K562 (cell line): ENCODE measurements at regions not wholly inside any gene's neighbourhood (a gene's known extent, or its start where the extent isn't known, plus 50 kb on each side); places are given as distances from the start of the nearest gene placed in this dataset.

Experiments used
- CHD7 ChIP-seq: fragments of 200-600 bp; sonication (generic); IDR thresholded peaks from one replicate; pipeline ENCODE4 v1.6.1; 2012; ENCODE audit warnings: mild to moderate bottlenecking, low read depth, low read length, inconsistent platforms
- SLC30A9 ChIP-seq: fragments of 250-450 bp; sonication (Bioruptor Pico); IDR thresholded peaks from 2 replicates; pipeline ENCODE4 v1.8.0; 2022; ENCODE audit warnings: mild to moderate bottlenecking, moderate library complexity

DNA sequence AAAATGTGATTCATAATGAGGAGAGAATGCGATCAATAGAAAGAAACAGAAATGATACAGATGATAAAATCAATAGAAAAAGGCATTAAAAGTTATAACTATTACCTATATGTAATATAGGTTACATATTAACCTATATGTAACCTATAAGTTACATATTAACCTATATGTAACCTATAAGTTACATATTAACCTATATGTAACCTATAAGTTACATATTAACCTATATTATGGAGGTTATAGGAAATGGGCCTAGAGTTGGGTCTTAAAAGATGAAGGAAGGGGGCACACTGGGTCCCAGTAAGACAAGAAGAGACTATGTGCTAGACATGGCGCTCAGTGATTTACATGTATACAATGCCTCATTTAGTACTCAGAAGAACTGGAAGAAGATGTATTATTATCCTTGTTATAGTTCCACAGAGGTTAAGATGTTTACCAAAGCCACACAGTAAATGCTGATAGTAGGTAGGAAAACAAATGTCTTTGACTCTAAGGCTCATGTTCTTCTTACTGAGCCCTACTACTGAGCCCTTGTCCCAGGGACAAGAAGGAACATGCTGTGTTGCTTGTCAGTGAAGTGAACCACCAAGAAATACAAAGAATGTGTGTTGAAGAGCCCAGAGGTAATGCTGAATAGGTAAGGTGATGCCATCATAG, 444.6 kb upstream of the PLXNA2 start (continued):
- no peak for TF ChIP-seq CHD7
- TF ChIP-seq SLC30A9 (CRISPR knock-in tag), result no peak
- TF ChIP-seq, all 486 proteins: peak for 0
